Upper lobe of left lung (tissue), 6 donors: ENCODE measurements at regions not wholly inside any gene's neighbourhood (a gene's known extent, or its start where the extent isn't known, plus 50 kb on each side); places are given as distances from the start of the nearest gene placed in this dataset.
A peak's percentile ranks its signal among the peaks of the same experiment; 100 is the strongest.

Experiments
- ATAC-seq, 2 donors: fragments of 200-7000 bp; cut with Tn5 transposase; one replicate each; pipeline ENCODE4 v1.9.1; 2022; ENCODE audit warnings: mild to moderate bottlenecking in 2 of 2, moderate library complexity in 2 of 2; ENCODE audit not compliant: low FRiP score in 2 of 2
- DNase-seq, 2 donors: peaks; one replicate each; pipeline ENCODE4 v3.0.0-alpha.2; 2019 to 2020
- H3K27ac ChIP-seq, 4 donors: fragments of 200-600 bp; sonication (generic); one replicate each; pipeline ENCODE4 v1.5.1; 2016 to 2019
- H3K27me3 ChIP-seq, 4 donors: fragments of 200-600 bp; sonication (generic); one replicate each; pipeline ENCODE4 v1.5.1; 2017 to 2019
- H3K36me3 ChIP-seq, 4 donors: fragments of 200-600 bp; sonication (generic); one replicate each; pipeline ENCODE4 v1.5.1; 2016 to 2019
- H3K4me1 ChIP-seq, 4 donors: fragments of 200-600 bp; sonication (generic); one replicate each; pipeline ENCODE4 v1.5.1; 2018 to 2019
- H3K4me3 ChIP-seq, 4 donors: fragments of 200-600 bp; sonication (generic); one replicate each; pipeline ENCODE4 v1.5.1; 2017 to 2019; ENCODE audit warnings: mild to moderate bottlenecking in 2 of 4, moderate library complexity in 1 of 4
- H3K9me3 ChIP-seq, 4 donors: fragments of 200-600 bp; sonication (generic); one replicate each; pipeline ENCODE4 v1.5.1; 2018 to 2019
- CTCF ChIP-seq, 6 experiments: fragments of 450-650 bp in 4 of 6; fragments of 200-600 bp in 2 of 6; sonication (generic) in 2 of 6; IDR thresholded peaks; one replicate each; pipeline ENCODE4 v1.5.1; 2016 to 2019; ENCODE audit warnings: antibody characterized with exemption in 6 of 6
- EP300 ChIP-seq, 4 donors: sonication (generic); formaldehyde crosslinking; IDR thresholded peaks; one replicate each; pipeline ENCODE4 v1.5.1; 2017; ENCODE audit warnings: antibody characterized with exemption in 4 of 4, control low read depth in 2 of 4
- POLR2A ChIP-seq, 4 donors: fragments of 450-650 bp; IDR thresholded peaks; one replicate each; pipeline ENCODE4 v1.5.1; 2016 to 2017; ENCODE audit warnings: antibody characterized with exemption in 4 of 4, mild to moderate bottlenecking in 2 of 4
- POLR2AphosphoS5 ChIP-seq, 2 donors: sonication (generic); formaldehyde crosslinking; IDR thresholded peaks; one replicate each; pipeline ENCODE4 v1.5.1; 2017; ENCODE audit warnings: antibody characterized with exemption in 2 of 2
- WGBS, 2 donors: methylation state at CpG; one replicate each; pipeline ENCODE4 v1.1.5; 2017 to 2018; 5-methylcytosine and 5-hydroxymethylcytosine counted together
- donor health status: DM: no; HTN: no; CAD: no; lungs with moderate emphysema.
- donor health status: DM: no; HTN: yes; CAD: no; lungs with severe emphysema.

- peak in 1 of 2 donors; percentile 23 for ATAC-seq
- Histone ChIP-seq H3K27me3 (no peaks in the 10 kb centered on the region), H3K9me3 (no peaks in the 10 kb centered on the region), H3K36me3 (no peaks in the 10 kb centered on the region), H3K27ac (no peak overlapping the region), H3K4me1 (no peaks in the 10 kb centered on the region), H3K4me3 (no peak overlapping the region)
- no peak for TF ChIP-seq CTCF (IDR thresholded peaks at IDR 0.05)
- no peak for TF ChIP-seq POLR2AphosphoS5 (IDR thresholded peaks at IDR 0.05)
- no peak for TF ChIP-seq EP300 (IDR thresholded peaks at IDR 0.05)
- no peak for TF ChIP-seq POLR2A (IDR thresholded peaks at IDR 0.05)
- DNase-seq = no peak
These were observed 152.9 kb upstream of the MEIS1 start for GRCh38 chr2:66281980-66282379.

GRCh38 chr2:66279024-66279423, 155.9 kb upstream of the MEIS1 start:
- ATAC-seq (no peak), DNase-seq (no peak)
- Histone ChIP-seq H3K4me1 (no peaks in the 10 kb centered on the region), H3K27ac (no peak overlapping the region), H3K4me3 (no peak overlapping the region), H3K36me3 (no peaks in the 10 kb centered on the region), H3K27me3 (no peaks in the 10 kb centered on the region), H3K9me3 (no peaks in the 10 kb centered on the region)
- WGBS, 2 donors = 84 to 91% methylated on average over 6 of the region's 6 CpGs
- TF ChIP-seq CTCF (IDR thresholded peaks at IDR 0.05) (no peak), POLR2AphosphoS5 (IDR thresholded peaks at IDR 0.05) (no peak), EP300 (IDR thresholded peaks at IDR 0.05) (no peak), POLR2A (IDR thresholded peaks at IDR 0.05) (no peak)

GRCh38 chr2:66275984-66276383, 158.9 kb upstream of the MEIS1 start:
- Histone ChIP-seq H3K4me1 (no peaks in the 10 kb centered on the region), H3K36me3 (no peaks in the 10 kb centered on the region), H3K9me3 (no peaks in the 10 kb centered on the region), H3K27ac (no peak overlapping the region), H3K27me3 (no peaks in the 10 kb centered on the region), H3K4me3 (no peak overlapping the region)
- WGBS, 2 donors = 58 to 80% methylated on average over 1 of the region's 1 CpG
- ATAC-seq = no peak
- DNase-seq = no peak
- no peak for TF ChIP-seq CTCF (IDR thresholded peaks at IDR 0.05)
- TF ChIP-seq EP300 (IDR thresholded peaks at IDR 0.05) = no peak
- TF ChIP-seq POLR2AphosphoS5 (IDR thresholded peaks at IDR 0.05) = no peak
- no peak for TF ChIP-seq POLR2A (IDR thresholded peaks at IDR 0.05)

- Histone ChIP-seq H3K27ac (no peak overlapping the region), H3K27me3 (no peaks in the 10 kb centered on the region), H3K4me1 (no peaks in the 10 kb centered on the region), H3K4me3 (no peak overlapping the region), H3K36me3 (no peaks in the 10 kb centered on the region), H3K9me3 (no peaks in the 10 kb centered on the region)
- TF ChIP-seq POLR2AphosphoS5 (IDR thresholded peaks at IDR 0.05) = no peak
- TF ChIP-seq EP300 (IDR thresholded peaks at IDR 0.05) = no peak
- TF ChIP-seq POLR2A (IDR thresholded peaks at IDR 0.05) = no peak
- no peak for TF ChIP-seq CTCF (IDR thresholded peaks at IDR 0.05)
- no peak for ATAC-seq
- 58 to 59% methylated on average over 4 of the region's 4 CpGs for WGBS, 2 donors
- no peak for DNase-seq
These were observed 160.9 kb upstream of the MEIS1 start for GRCh38 chr2:66273933-66274490.

- Histone ChIP-seq H3K27me3 (no peaks in the 10 kb centered on the region), H3K4me3 (no peak overlapping the region), H3K27ac (no peak overlapping the region), H3K9me3 (no peaks in the 10 kb centered on the region), H3K36me3 (no peaks in the 10 kb centered on the region), H3K4me1 (no peaks in the 10 kb centered on the region)
- DNase-seq (no peak), ATAC-seq (no peak)
- 90 to 91% methylated on average over 6 of the region's 6 CpGs for WGBS, 2 donors
- TF ChIP-seq POLR2A (IDR thresholded peaks at IDR 0.05) (no peak), POLR2AphosphoS5 (IDR thresholded peaks at IDR 0.05) (no peak), EP300 (IDR thresholded peaks at IDR 0.05) (no peak), CTCF (IDR thresholded peaks at IDR 0.05) (no peak)
These were observed 162.2 kb upstream of the MEIS1 start for GRCh38 chr2:66272751-66273150.
